Testis (tissue), 2 donors: ENCODE measurements at regions not wholly inside any gene's neighbourhood (a gene's known extent, or its start where the extent isn't known, plus 50 kb on each side); places are given as distances from the start of the nearest gene placed in this dataset.
"Not testable (repeated sequence)": the region's sequence is repeated elsewhere in the genome, so short reads cannot be mapped to it uniquely, and the experiment has no call there.

Experiments used
- DNase-seq: peaks from one replicate; pipeline ENCODE4 v3.0.0-alpha.2; 2019
- H3K27ac ChIP-seq, 2 donors: fragments of 200-600 bp; sonication (generic); one replicate each; pipeline ENCODE4 v1.5.1; 2019
- H3K27me3 ChIP-seq: fragments of 200-600 bp; sonication (generic); one replicate; pipeline ENCODE4 v1.5.1; 2019
- H3K36me3 ChIP-seq: fragments of 200-600 bp; sonication (generic); one replicate; pipeline ENCODE4 v1.5.1; 2017; ENCODE audit warnings: low read depth; ENCODE audit errors: missing control alignments
- H3K4me1 ChIP-seq: fragments of 200-600 bp; sonication (generic); one replicate; pipeline ENCODE4 v1.5.1; 2019
- H3K4me3 ChIP-seq, 2 donors: fragments of 200-600 bp; sonication (generic); one replicate each; pipeline ENCODE4 v1.5.1; 2017 to 2019
- H3K9me3 ChIP-seq: fragments of 200-600 bp; sonication (generic); one replicate; pipeline ENCODE4 v1.5.1; 2017
- POLR2A ChIP-seq: fragments of 450-650 bp; IDR thresholded peaks from one replicate; pipeline ENCODE4 v1.6.1; 2017; ENCODE audit warnings: antibody characterized with exemption, mild to moderate bottlenecking, moderate library complexity
- WGBS, 2 donors: methylation state at CpG; one replicate each; pipeline ENCODE4 v1.1.5; 2018; 5-methylcytosine and 5-hydroxymethylcytosine counted together
- intact Hi-C: fragments of 100-400 bp; cut with DNase I; formaldehyde crosslinking; loops from one replicate; pipeline ENCODE4 v1.15.1; 2023; ENCODE audit warnings: low total_unique reads
- TF ChIP-seq, protein P1 (sequence below), 3 experiments: fragments of 450-650 bp in 2 of 3; fragments of 200-600 bp in 1 of 3; sonication (generic) in 1 of 3; IDR thresholded peaks; one replicate each; pipeline ENCODE4 v1.5.1; 2016 to 2019; ENCODE audit warnings: antibody characterized with exemption in 3 of 3, mild to moderate bottlenecking in 2 of 3, moderate library complexity in 1 of 3

GRCh38 chr21:35982717-35983116 is 77.6 kb downstream of the SETD4 start:
- Histone ChIP-seq H3K27me3 (no peaks in the 10 kb centered on the region), H3K4me3 (no peak overlapping the region), H3K36me3 (no peaks in the 10 kb centered on the region), H3K9me3 (no peaks in the 10 kb centered on the region), H3K4me1 (no peaks in the 10 kb centered on the region), H3K27ac (no peak overlapping the region)
- intact Hi-C loops = no loop called here
- no peak for DNase-seq
- TF ChIP-seq POLR2A = no peak
- TF ChIP-seq, protein P1, sequence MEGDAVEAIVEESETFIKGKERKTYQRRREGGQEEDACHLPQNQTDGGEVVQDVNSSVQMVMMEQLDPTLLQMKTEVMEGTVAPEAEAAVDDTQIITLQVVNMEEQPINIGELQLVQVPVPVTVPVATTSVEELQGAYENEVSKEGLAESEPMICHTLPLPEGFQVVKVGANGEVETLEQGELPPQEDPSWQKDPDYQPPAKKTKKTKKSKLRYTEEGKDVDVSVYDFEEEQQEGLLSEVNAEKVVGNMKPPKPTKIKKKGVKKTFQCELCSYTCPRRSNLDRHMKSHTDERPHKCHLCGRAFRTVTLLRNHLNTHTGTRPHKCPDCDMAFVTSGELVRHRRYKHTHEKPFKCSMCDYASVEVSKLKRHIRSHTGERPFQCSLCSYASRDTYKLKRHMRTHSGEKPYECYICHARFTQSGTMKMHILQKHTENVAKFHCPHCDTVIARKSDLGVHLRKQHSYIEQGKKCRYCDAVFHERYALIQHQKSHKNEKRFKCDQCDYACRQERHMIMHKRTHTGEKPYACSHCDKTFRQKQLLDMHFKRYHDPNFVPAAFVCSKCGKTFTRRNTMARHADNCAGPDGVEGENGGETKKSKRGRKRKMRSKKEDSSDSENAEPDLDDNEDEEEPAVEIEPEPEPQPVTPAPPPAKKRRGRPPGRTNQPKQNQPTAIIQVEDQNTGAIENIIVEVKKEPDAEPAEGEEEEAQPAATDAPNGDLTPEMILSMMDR (IDR thresholded peaks at IDR 0.05) = no peak
- WGBS, 2 donors = 84 to 98% methylated on average over 5 of the region's 5 CpGs

DNA sequence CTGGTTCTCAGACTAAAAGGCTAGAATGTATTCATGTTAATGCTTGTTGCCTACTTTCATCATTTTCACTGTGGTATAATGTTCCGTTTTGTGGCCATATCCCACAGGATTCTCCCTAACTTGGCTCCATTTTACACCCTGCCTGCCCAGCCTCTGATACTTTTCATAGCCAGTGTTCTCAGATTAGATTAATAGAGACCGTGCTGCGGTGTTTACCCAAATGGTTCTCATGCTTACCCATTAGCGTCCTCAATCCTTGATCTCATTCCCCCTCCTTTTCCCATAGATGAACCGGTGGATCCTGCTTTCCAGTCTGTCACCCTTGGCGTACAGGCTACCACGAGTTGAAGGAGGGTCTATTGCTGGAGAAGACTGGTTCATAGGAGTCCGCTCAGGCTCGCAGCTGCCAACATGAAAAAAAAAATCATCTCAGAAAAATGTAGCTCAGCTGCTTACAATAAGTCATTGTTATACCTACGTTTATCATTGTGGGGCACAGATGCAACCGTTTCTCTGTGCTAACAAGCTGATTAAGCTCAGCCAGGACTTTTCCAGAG is 78.7 kb downstream of the SETD4 start:
- H3K27me3 ChIP-seq = no peaks in the 10 kb centered on the region
- no peak overlapping the region for H3K4me3 ChIP-seq
- intact Hi-C loops = no loop called here
- TF ChIP-seq, protein P1 (IDR thresholded peaks at IDR 0.05) = no peak
- no peak for TF ChIP-seq POLR2A
- no peaks in the 10 kb centered on the region for H3K36me3 ChIP-seq
- peak; percentile 46 for DNase-seq
- H3K27ac ChIP-seq = no peak overlapping the region
- 50 to 70% methylated on average over 11 of the region's 11 CpGs for WGBS, 2 donors
- H3K9me3 ChIP-seq = no peaks in the 10 kb centered on the region
- no peaks in the 10 kb centered on the region for H3K4me1 ChIP-seq

- H3K27me3 ChIP-seq = no peaks in the 10 kb centered on the region
- H3K4me1 ChIP-seq = no peaks in the 10 kb centered on the region
- no peak overlapping the region for H3K4me3 ChIP-seq
- WGBS, 2 donors = 65 to 78% methylated on average over 5 of the region's 5 CpGs
- no peak for DNase-seq
- no peaks in the 10 kb centered on the region for H3K36me3 ChIP-seq
- H3K9me3 ChIP-seq = no peaks in the 10 kb centered on the region
- no peak for TF ChIP-seq POLR2A
- TF ChIP-seq, protein P1 (IDR thresholded peaks at IDR 0.05) = no peak
- intact Hi-C loops = no loop called here
- no peak overlapping the region for H3K27ac ChIP-seq
Observed at GRCh38 chr21:35980821-35981220, 79.5 kb downstream of the SETD4 start.

DNA sequence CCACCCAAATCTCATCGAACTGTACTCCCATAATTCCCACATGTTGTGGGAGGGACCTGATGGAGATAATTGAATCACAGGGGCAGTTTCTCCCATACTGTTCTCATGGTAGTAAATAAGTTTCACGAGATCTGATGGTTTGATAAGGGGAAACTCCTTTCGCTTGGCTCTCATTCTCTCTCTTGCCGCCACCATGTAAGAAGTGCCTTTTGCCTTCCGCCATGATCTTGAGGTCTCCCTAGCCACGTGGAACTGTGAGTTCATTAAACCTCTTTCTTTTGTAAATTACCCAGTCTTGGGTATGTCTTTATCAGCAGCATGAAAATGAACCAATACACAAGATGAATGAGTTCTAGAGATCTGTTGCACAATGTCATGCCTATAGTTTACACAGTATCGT is 82.5 kb downstream of the SETD4 start:
- 89 to 90% methylated on average over 7 of the region's 7 CpGs for WGBS, 2 donors
- H3K9me3 ChIP-seq, H3K4me1 ChIP-seq, H3K27me3 ChIP-seq, H3K36me3 ChIP-seq, DNase-seq, H3K27ac ChIP-seq, intact Hi-C loops, H3K4me3 ChIP-seq: not testable (repeated sequence)

GRCh38 chr21:35976929-35977328 is 83.4 kb downstream of the SETD4 start:
- no peak for TF ChIP-seq POLR2A
- TF ChIP-seq, protein P1 (IDR thresholded peaks at IDR 0.05) = no peak
- no peak overlapping the region for H3K4me3 ChIP-seq
- DNase-seq = no peak
- H3K27me3 ChIP-seq = no peaks in the 10 kb centered on the region
- H3K36me3 ChIP-seq = no peaks in the 10 kb centered on the region
- H3K27ac ChIP-seq = no peak overlapping the region
- intact Hi-C loops = no loop called here
- no peaks in the 10 kb centered on the region for H3K9me3 ChIP-seq
- no peaks in the 10 kb centered on the region for H3K4me1 ChIP-seq
- WGBS, 2 donors = 88 to 92% methylated on average over 2 to 3 of the region's 3 CpGs
